Lung (tissue), 11 donors: ENCODE measurements at regions not wholly inside any gene's neighbourhood (a gene's known extent, or its start where the extent isn't known, plus 50 kb on each side); places are given as distances from the start of the nearest gene placed in this dataset.

Experiments used
- ATAC-seq: fragments of 200-7000 bp; cut with Tn5 transposase; one replicate; pipeline ENCODE4 v1.9.1; 2020; ENCODE audit warnings: moderate number of reproducible peaks; ENCODE audit not compliant: insufficient read depth, low FRiP score
- DNase-seq, 3 donors: peaks; one replicate each; pipeline ENCODE4 v3.0.0-alpha.2; 2013 to 2017
- H3K27ac ChIP-seq, 2 donors: one replicate each; pipeline ENCODE4 v1.5.1; 2013; ENCODE audit warnings: mild to moderate bottlenecking in 2 of 2, moderate library complexity in 2 of 2, control low read depth in 1 of 2, inconsistent platforms in 1 of 2, low read depth in 1 of 2, low read length in 1 of 2
- H3K27me3 ChIP-seq, 3 donors: one replicate each; pipeline ENCODE4 v1.5.1; 2013; ENCODE audit warnings: low read length in 2 of 3; ENCODE audit not compliant: control insufficient read depth in 3 of 3, insufficient read depth in 3 of 3
- H3K36me3 ChIP-seq, 4 donors: one replicate each; pipeline ENCODE4 v1.5.1; 2013; ENCODE audit warnings: low read length in 4 of 4, mild to moderate bottlenecking in 1 of 4, moderate library complexity in 1 of 4; ENCODE audit not compliant: control insufficient read depth in 4 of 4, insufficient read depth in 4 of 4
- H3K4me1 ChIP-seq, 5 donors: one replicate each; pipeline ENCODE4 v1.5.1; 2013; ENCODE audit warnings: low read length in 5 of 5, mild to moderate bottlenecking in 2 of 5, moderate library complexity in 1 of 5; ENCODE audit not compliant: control insufficient read depth in 5 of 5, insufficient read depth in 5 of 5
- H3K4me3 ChIP-seq: one replicate; pipeline ENCODE4 v1.5.1; 2013; ENCODE audit warnings: mild to moderate bottlenecking, control low read depth, moderate library complexity
- H3K9ac ChIP-seq, 2 donors: one replicate each; pipeline ENCODE4 v1.5.1; 2013; ENCODE audit warnings: low read length in 2 of 2, control low read depth in 1 of 2; ENCODE audit not compliant: insufficient read depth in 1 of 2
- H3K9me3 ChIP-seq, 4 donors: one replicate each; pipeline ENCODE4 v1.5.1; 2013; ENCODE audit warnings: low read length in 3 of 4, mild to moderate bottlenecking in 1 of 4, moderate library complexity in 1 of 4; ENCODE audit not compliant: control insufficient read depth in 4 of 4, insufficient read depth in 3 of 4
- WGBS, 2 donors: extraction: QIAGEN DNeasy Blood & Tissue Kit; methylation state at CpG; one replicate each; pipeline ENCODE4 v1.1.7; 2013; 5-methylcytosine and 5-hydroxymethylcytosine counted together
- TF ChIP-seq, protein P1 (sequence below): IDR thresholded peaks from 2 replicates; pipeline ENCODE4 v1.5.1; 2012; ENCODE audit warnings: mild to moderate bottlenecking; ENCODE audit errors: control extremely low read depth, extremely low read depth
- donor health status: control.
- donor health status: control.
- donor health status: Bipolar disorder and iron deficiency.
- donor health status: healthy.
- donor health status: DM: yes; HTN: yes; CAD: no.

DNA sequence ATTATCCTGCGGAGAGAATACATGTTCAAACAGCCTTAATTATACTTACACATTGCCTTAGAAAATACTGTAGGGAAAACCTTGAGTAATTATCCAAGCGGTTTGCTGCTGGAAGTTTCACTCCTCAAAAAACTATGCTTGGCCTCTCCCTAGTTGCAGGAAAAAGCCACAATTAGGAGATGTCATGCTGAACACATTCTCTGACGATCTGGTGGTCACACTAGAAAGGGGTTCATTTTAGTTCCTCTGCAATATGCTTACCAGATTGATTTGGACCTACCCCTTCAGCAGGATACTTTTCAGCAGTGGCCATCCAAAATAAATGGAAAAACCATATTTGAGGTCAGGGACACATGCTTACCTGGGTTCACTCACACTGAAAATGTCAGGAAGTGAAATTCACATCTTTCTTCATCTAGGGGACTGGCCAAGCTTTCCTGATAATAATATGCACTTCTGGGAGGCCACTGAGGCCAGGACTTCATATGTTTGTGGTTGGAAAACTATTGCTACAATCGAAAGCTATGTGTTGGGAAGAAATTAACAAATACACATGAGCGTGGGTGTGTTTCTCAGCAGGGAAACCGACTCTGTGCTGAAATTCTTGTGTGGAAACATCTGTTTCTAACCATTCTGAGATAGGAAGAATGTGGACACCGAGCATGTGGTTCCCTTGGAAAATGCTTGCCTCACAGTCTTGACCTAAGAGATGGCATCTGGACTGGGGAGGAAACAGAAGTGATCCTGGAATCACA is 68.8 kb downstream of the ATXN3L start:
- DNase-seq (peak in 2 of 3 donors; percentile 17 to 29), ATAC-seq (peak; percentile 35)
- no peak overlapping the region for H3K4me3 ChIP-seq
- no peaks in the 10 kb centered on the region for H3K36me3 ChIP-seq
- peaks cover 0 to 3% (median 0%) of the 10 kb centered on the region in 4 donors for H3K9me3 ChIP-seq
- H3K4me1 ChIP-seq = no peaks in the 10 kb centered on the region
- peaks cover 0 to 44% (median 6%) of the 10 kb centered on the region in 3 donors for H3K27me3 ChIP-seq
- H3K27ac ChIP-seq = no peak overlapping the region
- 55 to 65% methylated on average over 7 of the region's 7 CpGs for WGBS, 2 donors
- no peak overlapping the region for H3K9ac ChIP-seq
- TF ChIP-seq, protein P1, sequence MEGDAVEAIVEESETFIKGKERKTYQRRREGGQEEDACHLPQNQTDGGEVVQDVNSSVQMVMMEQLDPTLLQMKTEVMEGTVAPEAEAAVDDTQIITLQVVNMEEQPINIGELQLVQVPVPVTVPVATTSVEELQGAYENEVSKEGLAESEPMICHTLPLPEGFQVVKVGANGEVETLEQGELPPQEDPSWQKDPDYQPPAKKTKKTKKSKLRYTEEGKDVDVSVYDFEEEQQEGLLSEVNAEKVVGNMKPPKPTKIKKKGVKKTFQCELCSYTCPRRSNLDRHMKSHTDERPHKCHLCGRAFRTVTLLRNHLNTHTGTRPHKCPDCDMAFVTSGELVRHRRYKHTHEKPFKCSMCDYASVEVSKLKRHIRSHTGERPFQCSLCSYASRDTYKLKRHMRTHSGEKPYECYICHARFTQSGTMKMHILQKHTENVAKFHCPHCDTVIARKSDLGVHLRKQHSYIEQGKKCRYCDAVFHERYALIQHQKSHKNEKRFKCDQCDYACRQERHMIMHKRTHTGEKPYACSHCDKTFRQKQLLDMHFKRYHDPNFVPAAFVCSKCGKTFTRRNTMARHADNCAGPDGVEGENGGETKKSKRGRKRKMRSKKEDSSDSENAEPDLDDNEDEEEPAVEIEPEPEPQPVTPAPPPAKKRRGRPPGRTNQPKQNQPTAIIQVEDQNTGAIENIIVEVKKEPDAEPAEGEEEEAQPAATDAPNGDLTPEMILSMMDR = no peak

DNA sequence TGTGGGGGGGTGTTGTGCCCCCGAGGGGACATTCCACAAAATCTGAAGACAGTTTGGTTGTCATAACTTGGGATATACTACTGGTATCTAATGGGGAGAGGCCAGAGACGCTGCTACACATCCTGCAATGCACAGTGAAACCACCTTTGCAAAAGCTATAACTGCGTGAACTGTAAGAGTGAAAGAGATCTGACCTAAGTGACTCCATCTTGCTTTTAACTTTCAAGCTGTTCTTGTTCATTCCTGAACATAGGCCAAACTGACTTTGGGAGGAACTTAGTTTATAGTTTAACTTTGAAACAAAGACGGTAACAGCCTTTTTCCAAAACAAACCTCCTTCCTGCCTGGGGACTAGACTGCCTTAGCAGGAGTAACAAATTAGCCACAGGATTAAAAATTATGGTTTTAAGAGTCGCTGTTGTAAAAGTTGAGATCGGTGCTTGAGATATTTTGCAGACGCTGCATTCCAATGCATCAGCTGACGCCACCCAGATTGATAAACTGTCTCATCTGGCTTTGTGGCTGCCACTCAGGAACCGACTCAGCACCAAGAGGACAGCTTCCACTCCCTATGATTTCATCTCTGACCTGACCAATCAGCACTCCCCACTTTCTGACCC is 70.9 kb downstream of the ATXN3L start:
- ATAC-seq (no peak), DNase-seq (peak in 1 of 3 donors; percentile 19)
- Histone ChIP-seq H3K36me3 (no peaks in the 10 kb centered on the region), H3K9me3 (peaks cover 0 to 3% (median 0%) of the 10 kb centered on the region in 4 donors), H3K27ac (no peak overlapping the region), H3K27me3 (peaks cover 0 to 39% (median 6%) of the 10 kb centered on the region in 3 donors), H3K4me3 (no peak overlapping the region), H3K4me1 (no peaks in the 10 kb centered on the region), H3K9ac (no peak overlapping the region)
- TF ChIP-seq, protein P1 = no peak
- 34 to 53% methylated on average over 9 of the region's 9 CpGs for WGBS, 2 donors

DNA sequence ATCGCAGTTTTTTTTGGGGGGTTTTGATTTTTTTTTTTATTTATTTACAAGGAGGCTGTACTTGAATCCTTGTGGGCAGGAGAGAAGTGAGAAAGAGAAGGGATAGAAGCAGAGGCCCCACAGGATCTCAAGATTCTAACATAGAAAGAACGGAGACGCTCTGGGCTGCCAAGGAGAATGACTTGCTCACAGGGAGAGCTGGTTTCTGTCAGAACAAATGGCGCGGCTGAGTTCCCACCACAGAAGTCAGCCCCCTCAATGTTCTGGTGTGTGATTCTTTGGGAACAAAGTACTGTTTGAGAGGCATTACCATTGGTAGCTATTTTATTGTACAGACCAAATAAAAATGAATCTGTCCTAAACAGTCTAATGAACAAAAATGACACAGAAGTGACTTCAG is 80.6 kb downstream of the ATXN3L start:
- no peak overlapping the region for H3K4me3 ChIP-seq
- no peak for ATAC-seq

More for the DNA sequence above, 80.6 kb downstream of the ATXN3L start:
- Histone ChIP-seq H3K9me3 (no peaks in the 10 kb centered on the region), H3K27me3 (peaks cover 3 to 20% (median 10%) of the 10 kb centered on the region in 3 donors), H3K27ac (no peak overlapping the region), H3K36me3 (no peaks in the 10 kb centered on the region), H3K4me1 (peaks cover 0 to 2% (median 0%) of the 10 kb centered on the region in 5 donors), H3K9ac (no peak overlapping the region)
- TF ChIP-seq, protein P1 = no peak
- DNase-seq = no peak
- 70 to 78% methylated on average over 5 of the region's 5 CpGs for whole genome bisulfite sequencing, 2 donors
